IMR-90 (cell line): ENCODE measurements at regions not wholly inside any gene's neighbourhood (a gene's known extent, or its start where the extent isn't known, plus 50 kb on each side); places are given as distances from the start of the nearest gene placed in this dataset.

Experiments used
- ATAC-seq: fragments of 200-7000 bp; cut with Tn5 transposase; 2 replicates; pipeline ENCODE4 v1.9.1; 2020; ENCODE audit warnings: low read depth, mild to moderate bottlenecking, moderate library complexity
- BruUV-seq: library from RNA; stranded (reverse); fragments of 400-500 nt; replicated peaks from 2 replicates; lab custom pipeline; 2021; lab: Mats Ljungman, UMichigan
- CTCF ChIA-PET: fragments of 300-600 bp; formaldehyde crosslinking; extraction: SDS; loops from one replicate; lab custom pipeline; 2021; ENCODE audit warnings: antibody characterized with exemption; lab: Yijun Ruan, JAX
- POLR2A ChIA-PET: fragments of 300-600 bp; sonication (Branson Sonifier 250); formaldehyde crosslinking; loops from one replicate; lab custom pipeline; 2022; ENCODE audit warnings: antibody characterized with exemption; ENCODE audit not compliant: unreplicated experiment; lab: Charles Lee
- DNase-seq: peaks from one replicate; pipeline ENCODE4 v3.0.0; 2013
- H2AFZ ChIP-seq: replicated peaks from 2 replicates; pipeline ENCODE3; 2013; ENCODE audit warnings: low read length, mild to moderate bottlenecking; ENCODE audit not compliant: poor library complexity
- H2AK5ac ChIP-seq: 2 replicates; pipeline ENCODE4 v1.6.1; 2013; ENCODE audit warnings: low read depth, low read length, inconsistent platforms
- H2AK9ac ChIP-seq: replicated peaks from 2 replicates; pipeline ENCODE3; 2013; ENCODE audit warnings: mild to moderate bottlenecking, low read depth, low read length, moderate library complexity; ENCODE audit not compliant: poor library complexity
- H2BK120ac ChIP-seq: 2 replicates; pipeline ENCODE4 v1.6.1; 2013; ENCODE audit warnings: low read depth, low read length, inconsistent platforms
- H2BK15ac ChIP-seq: 3 replicates; pipeline ENCODE4 v1.6.1; 2013; ENCODE audit warnings: low read depth, low read length, inconsistent platforms
- H2BK20ac ChIP-seq: 2 replicates; pipeline ENCODE4 v1.6.1; 2013; ENCODE audit warnings: low read depth, mild to moderate bottlenecking, inconsistent platforms, low read length, moderate library complexity
- H2BK5ac ChIP-seq: 2 replicates; pipeline ENCODE4 v1.6.1; 2013; ENCODE audit warnings: mild to moderate bottlenecking, low read depth, low read length, inconsistent platforms; ENCODE audit not compliant: poor library complexity, severe bottlenecking
- H3K14ac ChIP-seq: replicated peaks from 2 replicates; pipeline ENCODE4 v1.6.1; 2013; ENCODE audit warnings: low read depth, low read length, inconsistent platforms
- H3K18ac ChIP-seq: 2 replicates; pipeline ENCODE4 v1.6.1; 2013; ENCODE audit warnings: low read depth, low read length, control low read depth
- H3K23ac ChIP-seq: 2 replicates; pipeline ENCODE4 v1.6.1; 2013; ENCODE audit warnings: low read depth, low read length, inconsistent platforms
- H3K27ac ChIP-seq: 2 replicates; pipeline ENCODE4 v1.5.1; 2013; ENCODE audit warnings: mild to moderate bottlenecking, control low read depth, low read length; ENCODE audit not compliant: insufficient read depth
- H3K27me3 ChIP-seq: 2 replicates; pipeline ENCODE4 v1.6.1; 2013; ENCODE audit warnings: low read length; ENCODE audit not compliant: control insufficient read depth, insufficient read depth
- H3K36me3 ChIP-seq: 2 replicates; pipeline ENCODE4 v1.6.1; 2013; ENCODE audit warnings: low read length, mixed read lengths; ENCODE audit not compliant: control insufficient read depth, insufficient read depth
- H3K4ac ChIP-seq: 2 replicates; pipeline ENCODE4 v1.6.1; 2013; ENCODE audit warnings: low read depth, low read length, inconsistent platforms
- H3K4me1 ChIP-seq: 2 replicates; pipeline ENCODE4 v1.6.1; 2013; ENCODE audit warnings: low read length, mixed read lengths; ENCODE audit not compliant: control insufficient read depth, insufficient read depth
- H3K4me2 ChIP-seq: 2 replicates; pipeline ENCODE4 v1.6.1; 2013; ENCODE audit warnings: low read depth, mild to moderate bottlenecking, control low read depth, low read length, moderate library complexity
- H3K4me3 ChIP-seq: 2 replicates; pipeline ENCODE4 v1.5.1; 2013; ENCODE audit warnings: low read depth, mild to moderate bottlenecking, control low read depth, low read length, moderate library complexity; ENCODE audit not compliant: insufficient read depth
- H3K56ac ChIP-seq: 2 replicates; pipeline ENCODE4 v1.6.1; 2013; ENCODE audit warnings: low read length, inconsistent platforms; ENCODE audit not compliant: insufficient read depth; ENCODE audit errors: extremely low read depth
- H3K79me1 ChIP-seq, 2 experiments: 2 replicates each; pipeline ENCODE4 v1.6.1; 2013; ENCODE audit warnings: low read length in 2 of 2, inconsistent platforms in 1 of 2, low read depth in 1 of 2
- H3K9ac ChIP-seq: 2 replicates; pipeline ENCODE4 v1.6.1; 2013; ENCODE audit warnings: low read depth, low read length, control low read depth
- H3K9me1 ChIP-seq: 2 replicates; pipeline ENCODE4 v1.6.1; 2013; ENCODE audit warnings: low read length, inconsistent platforms; ENCODE audit not compliant: insufficient read depth
- H3K9me3 ChIP-seq: 2 replicates; pipeline ENCODE4 v1.6.1; 2013; ENCODE audit warnings: low read length; ENCODE audit not compliant: control insufficient read depth, insufficient read depth
- H4K20me1 ChIP-seq: 2 replicates; pipeline ENCODE4 v1.6.1; 2013; ENCODE audit warnings: low read length, inconsistent platforms; ENCODE audit not compliant: insufficient read depth
- H4K5ac ChIP-seq: 2 replicates; pipeline ENCODE4 v1.6.1; 2013; ENCODE audit warnings: mild to moderate bottlenecking, low read depth, low read length, control low read depth
- H4K8ac ChIP-seq, 2 experiments: 2 replicates each; pipeline ENCODE4 v1.6.1; 2013; ENCODE audit warnings: low read depth in 2 of 2, low read length in 2 of 2, control low read depth in 1 of 2, inconsistent platforms in 1 of 2
- H4K91ac ChIP-seq: 2 replicates; pipeline ENCODE4 v1.6.1; 2013; ENCODE audit warnings: low read depth, low read length, inconsistent platforms; ENCODE audit not compliant: insufficient read depth
- BHLHE40 ChIP-seq: fragments of 150-350 bp; IDR thresholded peaks from 2 replicates; pipeline ENCODE4 v1.6.1; 2016; ENCODE audit warnings: mild to moderate bottlenecking, low read depth, low read length
- CEBPB ChIP-seq: IDR thresholded peaks from 2 replicates; pipeline ENCODE4 v1.6.1; 2012; ENCODE audit warnings: low read depth, low read length, improper control_type of control experiment
- CHD1 ChIP-seq: IDR thresholded peaks from 2 replicates; pipeline ENCODE4 v1.6.1; 2012; ENCODE audit warnings: low read depth, low read length, improper control_type of control experiment
- CTCF ChIP-seq: conservative IDR thresholded peaks from 2 replicates; pipeline ENCODE4 v1.5.1; 2012; ENCODE audit warnings: mild to moderate bottlenecking, low read depth, low read length, improper control_type of control experiment
- ELK1 ChIP-seq: fragments of 150-350 bp; IDR thresholded peaks from 2 replicates; pipeline ENCODE4 v1.6.1; 2016; ENCODE audit warnings: low read depth, mild to moderate bottlenecking, low read length, moderate library complexity, borderline replicate concordance
- FOS ChIP-seq: fragments of 150-350 bp; IDR thresholded peaks from 2 replicates; pipeline ENCODE4 v1.6.1; 2016; ENCODE audit warnings: low read depth, low read length
- MAFK ChIP-seq: IDR thresholded peaks from 2 replicates; pipeline ENCODE4 v1.6.1; 2012; ENCODE audit warnings: low read depth, low read length, improper control_type of control experiment
- MAZ ChIP-seq: IDR thresholded peaks from 2 replicates; pipeline ENCODE4 v1.6.1; 2012; ENCODE audit warnings: low read depth, mild to moderate bottlenecking, low read length, improper control_type of control experiment, moderate library complexity, borderline replicate concordance
- MXI1 ChIP-seq: IDR thresholded peaks from 2 replicates; pipeline ENCODE4 v1.6.1; 2012; ENCODE audit warnings: low read depth, mild to moderate bottlenecking, low read length, moderate library complexity, borderline replicate concordance
- NFE2L2 ChIP-seq: fragments of 150-350 bp; IDR thresholded peaks from 2 replicates; pipeline ENCODE4 v1.6.1; 2016; ENCODE audit warnings: low read depth, mild to moderate bottlenecking, low read length
- POLR2A ChIP-seq: IDR thresholded peaks from 2 replicates; pipeline ENCODE4 v1.6.1; 2012; ENCODE audit warnings: mild to moderate bottlenecking, low read depth, low read length
- RAD21 ChIP-seq: IDR thresholded peaks from 2 replicates; pipeline ENCODE4 v1.6.1; 2012; ENCODE audit warnings: low read length, improper control_type of control experiment
- RCOR1 ChIP-seq: IDR thresholded peaks from 2 replicates; pipeline ENCODE4 v1.6.1; 2012; ENCODE audit warnings: mild to moderate bottlenecking, low read length, improper control_type of control experiment; ENCODE audit not compliant: insufficient replicate concordance
- RFX5 ChIP-seq: IDR thresholded peaks from 2 replicates; pipeline ENCODE4 v1.8.0; 2012; ENCODE audit warnings: low read depth, mild to moderate bottlenecking, low read length, moderate library complexity
- SMC3 ChIP-seq: fragments of 150-350 bp; IDR thresholded peaks from 2 replicates; pipeline ENCODE4 v1.6.1; 2016; ENCODE audit warnings: low read depth, mild to moderate bottlenecking, antibody characterized with exemption, low read length, moderate library complexity
- USF2 ChIP-seq: fragments of 150-350 bp; IDR thresholded peaks from 2 replicates; pipeline ENCODE4 v1.6.1; 2017; ENCODE audit warnings: mild to moderate bottlenecking, antibody characterized with exemption, low read length, low read depth
- WGBS, 2 experiments: methylation state at CpG; one replicate each; pipeline versions ENCODE4 v1.1.5 to v1.1.7; 2013; ENCODE audit warnings: missing lambda C conversion rate in 2 of 2; ENCODE audit not compliant: insufficient read length in 1 of 2; ENCODE audit errors: extremely low coverage in 2 of 2; 5-methylcytosine and 5-hydroxymethylcytosine counted together
- dilution Hi-C: fragments of 300-500 bp; cut with HindIII; formaldehyde crosslinking; loops from one replicate; pipeline ENCODE4 v1.14.3; 2018; ENCODE audit warnings: low sequenced_read_pairs; ENCODE audit not compliant: unreplicated experiment
- in situ Hi-C: fragments of 300-500 bp; cut with MboI; formaldehyde crosslinking; loops from 3 replicates; pipeline ENCODE4 v1.14.3; 2019; ENCODE audit warnings: low sequenced_read_pairs, inconsistent platforms, mixed read lengths
- intact Hi-C: fragments of 100-400 bp; cut with micrococcal nuclease; formaldehyde crosslinking; loops from 2 replicates; pipeline ENCODE4 v1.10.0; 2022

- H2AK9ac ChIP-seq, result no peak overlapping the region
Observed at GRCh38 chr10:123516291-123516690, 149.9 kb upstream of the GPR26 start.

More at GRCh38 chr10:123516291-123516690, 149.9 kb upstream of the GPR26 start:
- H2BK15ac ChIP-seq, result no peak overlapping the region
- H3K9ac ChIP-seq, result no peak overlapping the region
- H3K18ac ChIP-seq, result no peak overlapping the region
- no TSS peak for BruUV-seq
- H3K14ac ChIP-seq, result no peak overlapping the region
- in situ Hi-C loops (no loop called here), dilution Hi-C loops (no loop called here), intact Hi-C loops (no loop called here)
- no peaks in the 10 kb centered on the region for H4K20me1 ChIP-seq
- H3K27me3 ChIP-seq, result no peaks in the 10 kb centered on the region
- peaks cover 43% of the 10 kb centered on the region for H3K9me3 ChIP-seq
- H2AK5ac ChIP-seq, result no peak overlapping the region
- no peak overlapping the region for H3K4me3 ChIP-seq
- TF ChIP-seq CTCF (no peak), USF2 (no peak), NFE2L2 (no peak), MAZ (no peak), RAD21 (no peak), RCOR1 (no peak), CEBPB (no peak), MAFK (no peak), SMC3 (no peak), BHLHE40 (no peak), RFX5 (no peak), FOS (no peak), POLR2A (no peak), ELK1 (no peak), MXI1 (no peak), CHD1 (no peak)
- POLR2A ChIA-PET, result no interaction called here
- CTCF ChIA-PET, result no interaction called here
- H3K4me1 ChIP-seq, result no peaks in the 10 kb centered on the region
- no CpG with 5 or more reads among the region's 1 CpG for WGBS, 2 experiments
- no peak for ATAC-seq
- H3K23ac ChIP-seq, result no peak overlapping the region
- H2BK120ac ChIP-seq, result no peak overlapping the region
- H4K8ac ChIP-seq, result no peak overlapping the region
- no peak overlapping the region for H2BK5ac ChIP-seq
- no peak overlapping the region for H3K4ac ChIP-seq
- no peak overlapping the region for H4K91ac ChIP-seq
- no peak overlapping the region for H3K4me2 ChIP-seq
- no peak overlapping the region for H3K27ac ChIP-seq
- H3K36me3 ChIP-seq, result no peaks in the 10 kb centered on the region
- H2AFZ ChIP-seq, result no peak overlapping the region
- H3K79me1 ChIP-seq, result no peaks in the 10 kb centered on the region
- H2BK20ac ChIP-seq, result no peak overlapping the region
- DNase-seq, result no peak
- H4K5ac ChIP-seq, result no peak overlapping the region
- no peaks in the 10 kb centered on the region for H3K9me1 ChIP-seq
- no peak overlapping the region for H3K56ac ChIP-seq
